Fibroblast of skin of left quadriceps (primary cell): ENCODE measurements at regions not wholly inside any gene's neighbourhood (a gene's known extent, or its start where the extent isn't known, plus 50 kb on each side); places are given as distances from the start of the nearest gene placed in this dataset.

Experiments used
- DNase-seq, 2 experiments: peaks; one replicate each; pipeline ENCODE4 v3.0.0-alpha.2; 2013; ENCODE audit warnings: low read depth in 2 of 2

GRCh38 chr5:61784341-61784740, 452.3 kb downstream of the ZSWIM6 start:
- DNase-seq = peak; percentile 13 to 15

- DNase-seq = no peak
Observed at GRCh38 chr5:61788548-61788947, 456.5 kb downstream of the ZSWIM6 start.

- no peak for DNase-seq
Observed at GRCh38 chr5:61790007-61790406, 457.9 kb downstream of the ZSWIM6 start.

GRCh38 chr5:61790678-61791077, 458.6 kb downstream of the ZSWIM6 start:
- DNase-seq = no peak

GRCh38 chr5:61796773-61797172, 464.7 kb downstream of the ZSWIM6 start:
- DNase-seq = no peak

- no peak for DNase-seq
Observed at GRCh38 chr5:61800450-61800849, 468.4 kb downstream of the ZSWIM6 start.

- no peak for DNase-seq
Observed at GRCh38 chr5:61801174-61801573, 469.1 kb downstream of the ZSWIM6 start.

- DNase-seq = no peak
Observed at GRCh38 chr5:61802456-61802855, 470.4 kb downstream of the ZSWIM6 start.

- DNase-seq = peak; percentile 32 to 34
Observed at GRCh38 chr5:61805101-61805500, 473.0 kb downstream of the ZSWIM6 start.

- no peak for DNase-seq
Observed at GRCh38 chr5:61806491-61807020, 474.5 kb downstream of the ZSWIM6 start.

GRCh38 chr5:61808091-61808490, 476.0 kb downstream of the ZSWIM6 start:
- DNase-seq = no peak

- DNase-seq = no peak
Observed at GRCh38 chr5:61808909-61809308, 476.9 kb downstream of the ZSWIM6 start.

- DNase-seq = no peak
Observed at GRCh38 chr5:61809651-61810050, 477.6 kb downstream of the ZSWIM6 start.

- peak in 1 of 2 experiments; percentile 20 for DNase-seq
Observed at GRCh38 chr5:61811052-61811451, 479.0 kb downstream of the ZSWIM6 start.

GRCh38 chr5:61813361-61813760, 481.3 kb downstream of the ZSWIM6 start:
- no peak for DNase-seq

GRCh38 chr5:61815339-61815738, 483.3 kb downstream of the ZSWIM6 start:
- no peak for DNase-seq

- DNase-seq = no peak
Observed at GRCh38 chr5:61816146-61816545, 484.1 kb downstream of the ZSWIM6 start.

GRCh38 chr5:61816585-61817450, 484.8 kb downstream of the ZSWIM6 start:
- DNase-seq = no peak

GRCh38 chr5:61817472-61818326, 485.6 kb downstream of the ZSWIM6 start:
- peak; percentile 22 to 28 for DNase-seq

- no peak for DNase-seq
Observed at GRCh38 chr5:61820836-61821235, 485.2 kb upstream of the KIF2A start.

- DNase-seq = no peak
Observed at GRCh38 chr5:61821561-61821960, 484.4 kb upstream of the KIF2A start.

GRCh38 chr5:61822584-61822983, 483.4 kb upstream of the KIF2A start:
- DNase-seq = no peak
